ENCODE measurements at regions not wholly inside any gene's neighbourhood (a gene's known extent, or its start where the extent isn't known, plus 50 kb on each side); places are given as distances from the start of the nearest gene placed in this dataset.

DNA sequence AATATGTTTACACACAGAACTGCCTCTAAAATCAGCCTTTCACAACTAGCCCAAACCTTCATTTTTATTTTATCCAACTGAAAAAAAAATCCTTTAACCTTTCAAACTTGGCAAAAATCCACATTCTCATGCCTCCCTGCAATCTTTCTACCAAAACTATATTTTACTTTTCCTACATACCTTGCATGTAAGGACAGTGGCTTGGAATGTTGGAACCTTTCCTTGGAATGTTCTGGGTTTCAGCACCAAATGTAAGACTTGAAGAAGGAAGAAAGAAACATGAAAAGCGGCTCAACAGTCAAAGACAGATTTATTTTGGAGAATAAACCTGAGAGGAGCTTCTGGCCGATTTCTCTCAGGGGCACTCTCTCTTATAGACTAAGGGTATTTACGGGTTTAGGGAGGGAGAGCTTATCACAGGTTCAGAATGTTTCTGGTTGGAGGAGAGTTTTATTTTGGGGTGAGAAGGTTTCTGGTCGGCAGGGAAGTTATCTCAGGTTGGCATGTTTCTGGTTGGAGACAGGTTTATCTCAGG lies 79.7 kb downstream of the RRM2 start:
- no peaks in the 10 kb centered on the region for H3K27me3 ChIP-seq (ENCODE audit: control insufficient read depth in 2 of 2, insufficient read depth in 2 of 2, low read length in 2 of 2)
- POLR2A ChIA-PET, result no interaction called here
- no peak overlapping the region for H3K4me2 ChIP-seq (ENCODE audit: insufficient read depth, low read length)
- H2AFZ ChIP-seq (ENCODE audit: low read depth, low read length), result no peak overlapping the region
- no peaks in the 10 kb centered on the region for H3K9me1 ChIP-seq (replicated peaks; ENCODE audit: control insufficient read depth, extremely low read depth, insufficient read depth, low read length)
- no peak overlapping the region for H3K9ac ChIP-seq (replicated peaks; ENCODE audit: extremely low read depth, insufficient read depth, low read length)
- no peaks in the 10 kb centered on the region for H3K36me3 ChIP-seq (ENCODE audit: control insufficient read depth in 2 of 2, extremely low read depth in 1 of 2, insufficient read depth in 2 of 2, low read length in 2 of 2)
- no peaks in the 10 kb centered on the region for H3K4me1 ChIP-seq (ENCODE audit: control insufficient read depth, extremely low read depth, insufficient read depth, low read length)
- H3K27ac ChIP-seq (ENCODE audit: insufficient read depth, low read depth, low read length), result no peak overlapping the region
- BruUV-seq (replicated peaks), result no TSS peak
- no peaks in the 10 kb centered on the region for H3K9me3 ChIP-seq (replicated peaks; ENCODE audit: control insufficient read depth, insufficient read depth, low read length)
- dilution Hi-C loops (cut with MboI; ENCODE audit: extremely low pct_ligation_motif_present, low sequenced_read_pairs), result no loop called here
- intact Hi-C loops (cut with micrococcal nuclease), result no loop called here
- H4K20me1 ChIP-seq (replicated peaks; ENCODE audit: control insufficient read depth, extremely low read depth, insufficient read depth, low read length), result no peaks in the 10 kb centered on the region
- DNase-seq (ENCODE audit: low read depth, low spot score), result no peak
- peak; percentile 44 for FAIRE-seq
- CTCF ChIA-PET, result interaction anchor here (0.9 to 1.2 kb wide), 2 partner anchors 39 to 233 kb away, joined by 3 read pairs; no protein-coding TSS in a partner anchor
- TF ChIP-seq FOS (IDR thresholded peaks at IDR 0.05; ENCODE audit: borderline replicate concordance, insufficient read depth, low read length), result no peak
- TF ChIP-seq POLR2AphosphoS5 (IDR thresholded peaks at IDR 0.05; ENCODE audit: insufficient read depth, low read depth, low read length), result no peak
- no peak for TF ChIP-seq JUN (IDR thresholded peaks at IDR 0.05; ENCODE audit: borderline replicate concordance, insufficient read depth, insufficient read length, low read depth)
- TF ChIP-seq MYC (IDR thresholded peaks at IDR 0.05; ENCODE audit: low read depth, low read length), result no peak
- no peak for TF ChIP-seq GATA2 (IDR thresholded peaks at IDR 0.05; ENCODE audit: insufficient read depth, insufficient read length, low read depth, low read length)
- H3K4me3 ChIP-seq (replicated peaks in 1 of 3; ENCODE audit: insufficient read depth in 1 of 3, low read depth in 1 of 3, low read length in 3 of 3), result no peak overlapping the region
- H3K79me2 ChIP-seq (ENCODE audit: control insufficient read depth, insufficient read depth, low read length), result no peaks in the 10 kb centered on the region

DNA sequence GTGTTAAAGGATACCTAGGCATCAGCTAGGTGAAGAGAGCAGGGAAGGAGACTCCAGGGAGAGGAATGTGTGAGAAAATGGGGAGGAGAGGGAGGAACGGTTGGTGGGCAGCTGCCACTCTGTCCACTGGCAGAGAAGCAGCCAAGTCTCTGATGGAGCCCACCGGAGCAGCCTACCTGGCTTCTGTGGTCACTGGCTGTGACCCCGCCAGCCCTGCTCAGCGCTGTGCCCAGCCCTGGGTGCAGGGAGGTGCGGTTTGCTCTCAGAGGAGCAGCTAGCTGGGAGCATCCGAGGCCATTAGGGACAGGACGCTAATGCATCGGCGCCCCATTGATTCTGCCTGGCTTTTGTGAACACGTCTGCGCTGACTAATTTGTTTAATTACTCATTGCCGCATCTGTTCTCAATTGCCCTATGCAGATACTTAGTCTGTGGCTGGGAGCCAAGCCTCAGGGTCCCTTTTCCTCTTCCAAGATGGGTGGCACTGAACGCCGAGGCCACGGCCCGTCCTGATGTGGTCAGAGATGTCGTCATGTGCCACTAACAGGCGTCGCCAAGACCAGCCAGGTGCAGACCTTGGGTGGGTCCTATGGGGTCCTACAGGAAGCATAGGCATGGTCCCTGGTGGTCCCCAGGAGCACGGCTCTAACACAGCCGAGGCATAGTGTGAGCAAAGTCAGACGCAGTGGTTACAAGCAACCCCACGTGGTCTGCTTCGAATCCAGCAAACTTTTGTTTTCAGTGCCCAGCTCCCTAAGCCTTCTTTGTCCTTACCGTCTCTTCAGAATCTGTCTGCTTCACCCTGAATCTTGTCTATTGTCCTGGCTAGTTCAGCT lies 82.0 kb downstream of the RRM2 start:
- H3K4me2 ChIP-seq (ENCODE audit: insufficient read depth, low read length), result no peak overlapping the region
- no peaks in the 10 kb centered on the region for H3K27me3 ChIP-seq (ENCODE audit: control insufficient read depth in 2 of 2, insufficient read depth in 2 of 2, low read length in 2 of 2)
- no peaks in the 10 kb centered on the region for H4K20me1 ChIP-seq (replicated peaks; ENCODE audit: control insufficient read depth, extremely low read depth, insufficient read depth, low read length)
- TF ChIP-seq JUN (IDR thresholded peaks at IDR 0.05; ENCODE audit: borderline replicate concordance, insufficient read depth, insufficient read length, low read depth) (no peak), MYC (IDR thresholded peaks at IDR 0.05; ENCODE audit: low read depth, low read length) (no peak)
- H3K27ac ChIP-seq (ENCODE audit: insufficient read depth, low read depth, low read length), result no peak overlapping the region
- no peak for DNase-seq (ENCODE audit: low read depth, low spot score)
- no peak overlapping the region for H3K4me3 ChIP-seq (replicated peaks in 1 of 3; ENCODE audit: insufficient read depth in 1 of 3, low read depth in 1 of 3, low read length in 3 of 3)
- H3K9me1 ChIP-seq (replicated peaks; ENCODE audit: control insufficient read depth, extremely low read depth, insufficient read depth, low read length), result no peaks in the 10 kb centered on the region
- FAIRE-seq, result no peak
- H3K9me3 ChIP-seq (replicated peaks; ENCODE audit: control insufficient read depth, insufficient read depth, low read length), result no peaks in the 10 kb centered on the region
- no peaks in the 10 kb centered on the region for H3K79me2 ChIP-seq (ENCODE audit: control insufficient read depth, insufficient read depth, low read length)
- dilution Hi-C loops (cut with MboI; ENCODE audit: extremely low pct_ligation_motif_present, low sequenced_read_pairs), result no loop called here
- ChIA-PET CTCF (no interaction called here), POLR2A (no interaction called here)
- no peaks in the 10 kb centered on the region for H3K36me3 ChIP-seq (ENCODE audit: control insufficient read depth in 2 of 2, extremely low read depth in 1 of 2, insufficient read depth in 2 of 2, low read length in 2 of 2)
- intact Hi-C loops (cut with micrococcal nuclease), result no loop called here
- no peaks in the 10 kb centered on the region for H3K4me1 ChIP-seq (ENCODE audit: control insufficient read depth, extremely low read depth, insufficient read depth, low read length)
- H2AFZ ChIP-seq (ENCODE audit: low read depth, low read length), result no peak overlapping the region
- no TSS peak for BruUV-seq (replicated peaks)
- no peak overlapping the region for H3K9ac ChIP-seq (replicated peaks; ENCODE audit: extremely low read depth, insufficient read depth, low read length)

Measured in endothelial cell of umbilical vein (primary cell).